Kidney capillary endothelial cell (primary cell): ENCODE measurements at regions not wholly inside any gene's neighbourhood (a gene's known extent, or its start where the extent isn't known, plus 50 kb on each side); places are given as distances from the start of the nearest gene placed in this dataset.

ENCODE experiments used
- DNase-seq: peaks from one replicate; pipeline ENCODE4 v3.0.0-alpha.2; 2018; ENCODE audit warnings: low spot score

GRCh38 chr18:78071166-78071710 is 821.6 kb downstream of the GALR1 start:
- no peak for DNase-seq

- DNase-seq, result no peak
These were observed 822.1 kb downstream of the GALR1 start for GRCh38 chr18:78071776-78072175.

GRCh38 chr18:78072375-78072774 is 822.7 kb downstream of the GALR1 start:
- no peak for DNase-seq

GRCh38 chr18:78073275-78073674 is 823.6 kb downstream of the GALR1 start:
- DNase-seq, result peak; percentile 16

- DNase-seq, result no peak
These were observed 824.9 kb downstream of the GALR1 start for GRCh38 chr18:78074400-78075020.

GRCh38 chr18:78080081-78080480 is 830.4 kb downstream of the GALR1 start:
- DNase-seq, result no peak

GRCh38 chr18:78080761-78081160 is 831.1 kb downstream of the GALR1 start:
- DNase-seq, result no peak

GRCh38 chr18:78082816-78083215 is 833.2 kb downstream of the GALR1 start:
- DNase-seq, result no peak

GRCh38 chr18:78085241-78086185 is 835.9 kb downstream of the GALR1 start:
- no peak for DNase-seq

- DNase-seq, result no peak
These were observed 837.3 kb downstream of the GALR1 start for GRCh38 chr18:78086931-78087330.

GRCh38 chr18:78087338-78087737 is 837.7 kb downstream of the GALR1 start:
- no peak for DNase-seq

- DNase-seq, result no peak
These were observed 840.9 kb downstream of the GALR1 start for GRCh38 chr18:78090584-78090983.

GRCh38 chr18:78092901-78093300 is 843.3 kb downstream of the GALR1 start:
- no peak for DNase-seq

- no peak for DNase-seq
These were observed 850.4 kb downstream of the GALR1 start for GRCh38 chr18:78099979-78100588.

GRCh38 chr18:78101091-78101490 is 851.4 kb downstream of the GALR1 start:
- no peak for DNase-seq

- no peak for DNase-seq
These were observed 852.5 kb downstream of the GALR1 start for GRCh38 chr18:78102135-78102534.

GRCh38 chr18:78105611-78106010 is 856.0 kb downstream of the GALR1 start:
- no peak for DNase-seq

- DNase-seq, result no peak
These were observed 857.3 kb downstream of the GALR1 start for GRCh38 chr18:78106946-78107345.

- no peak for DNase-seq
These were observed 857.7 kb downstream of the GALR1 start for GRCh38 chr18:78107363-78107762.

GRCh38 chr18:78108554-78108953 is 858.9 kb downstream of the GALR1 start:
- DNase-seq, result no peak

- DNase-seq, result no peak
These were observed 863.7 kb downstream of the GALR1 start for GRCh38 chr18:78113136-78113939.

- no peak for DNase-seq
These were observed 864.2 kb downstream of the GALR1 start for GRCh38 chr18:78113940-78114251.
